DMS153 treated with DMSO at 0.1 percent for 48 hours (cell line): ENCODE measurements at regions not wholly inside any gene's neighbourhood (a gene's known extent, or its start where the extent isn't known, plus 50 kb on each side); places are given as distances from the start of the nearest gene placed in this dataset.

ENCODE experiments used
- DNase-seq: peaks from one replicate; lab custom pipeline; 2025; ENCODE audit not compliant: unreplicated experiment; lab: John Stamatoyannopoulos, UW

- DNase-seq: no peak
Measured at GRCh38 chr1:244974550-244974949, 110.2 kb upstream of the HNRNPU start.

DNA sequence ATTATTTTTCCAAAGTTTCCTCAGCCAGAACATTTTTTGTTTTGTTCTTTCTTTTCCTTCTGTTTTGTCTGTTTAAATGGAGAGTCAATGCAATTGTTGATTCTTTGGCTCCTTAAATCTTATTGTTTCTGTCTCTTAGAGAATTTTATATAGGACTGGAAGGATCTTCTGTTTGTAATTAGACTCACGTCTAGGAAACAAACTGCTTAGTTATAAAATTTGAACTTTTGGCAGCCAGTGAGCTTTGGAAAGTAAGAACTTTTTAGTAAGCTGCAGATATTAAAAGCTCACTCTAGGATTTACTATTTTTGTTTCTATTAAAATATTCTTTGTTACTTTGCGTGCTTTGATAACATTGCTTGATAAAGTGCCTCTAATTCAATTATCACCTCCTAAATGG, 109.8 kb upstream of the HNRNPU start:
- no peak for DNase-seq

- DNase-seq: no peak
Measured at GRCh38 chr1:244971552-244972216, 107.3 kb upstream of the HNRNPU start.

DNA sequence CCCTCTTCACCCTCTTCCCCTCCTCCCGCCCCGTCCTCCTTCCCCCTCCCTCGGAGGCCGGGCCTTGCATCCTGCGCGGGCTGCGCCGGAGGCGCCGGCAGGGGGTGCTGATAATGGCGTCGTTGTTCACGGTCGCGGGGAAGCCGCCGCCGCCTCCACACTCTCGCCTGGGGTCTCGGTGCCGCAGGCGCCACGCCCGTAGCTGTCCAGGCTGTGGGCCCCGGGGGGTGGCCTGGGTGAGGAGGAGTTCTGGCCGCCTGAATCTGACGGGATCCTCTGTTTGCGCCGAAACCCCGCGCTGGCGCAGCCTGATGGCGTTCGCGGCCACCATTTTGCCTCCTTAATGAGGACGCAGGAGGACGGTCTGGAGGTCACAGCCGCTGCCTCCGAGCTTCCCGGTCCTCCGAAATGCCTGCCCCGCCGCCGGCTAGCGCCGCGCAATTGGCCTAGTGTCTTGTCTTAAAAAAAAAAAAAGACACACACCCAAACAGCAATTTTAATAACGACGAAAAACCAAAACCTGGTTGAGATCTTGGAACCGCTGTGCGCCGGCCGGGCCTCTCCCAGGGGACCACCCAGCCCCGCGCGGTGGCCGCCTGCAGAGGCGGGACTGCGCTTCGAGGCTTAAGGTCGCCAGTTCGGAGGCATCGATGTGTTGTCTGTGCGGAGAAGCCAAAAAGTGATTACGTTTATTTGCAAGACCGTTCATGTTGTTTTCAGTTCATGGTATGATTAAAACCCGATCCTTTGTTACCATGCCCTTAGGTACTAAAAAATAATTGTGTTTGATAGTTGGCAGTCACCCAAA, 106.6 kb upstream of the HNRNPU start:
- DNase-seq: peak; percentile 94

GRCh38 chr1:244970236-244970743, 105.9 kb upstream of the HNRNPU start:
- peak; percentile 90 for DNase-seq

- peak; percentile 91 for DNase-seq
Measured at GRCh38 chr1:244969355-244970235, 105.3 kb upstream of the HNRNPU start.

DNA sequence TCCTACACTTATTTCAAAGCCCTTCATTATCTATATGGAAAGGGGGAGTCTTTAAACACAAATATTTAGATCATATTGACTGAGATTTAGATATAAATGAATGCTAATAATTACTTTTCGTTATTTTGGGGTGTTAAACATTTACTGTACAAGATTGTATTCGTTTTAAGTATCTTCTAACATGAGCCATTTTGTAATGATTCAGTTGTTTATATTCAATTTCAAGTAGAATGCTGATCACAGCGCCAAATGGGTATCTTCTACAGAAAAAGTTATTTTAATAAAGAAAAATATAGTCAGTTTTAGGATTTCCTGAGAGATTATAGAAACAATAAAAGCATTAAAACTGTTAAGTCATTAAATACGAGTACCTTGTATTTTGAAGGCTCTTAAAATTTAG, 104.5 kb upstream of the HNRNPU start:
- no peak for DNase-seq

GRCh38 chr1:244968471-244968871, 104.1 kb upstream of the HNRNPU start:
- no peak for DNase-seq

DNA sequence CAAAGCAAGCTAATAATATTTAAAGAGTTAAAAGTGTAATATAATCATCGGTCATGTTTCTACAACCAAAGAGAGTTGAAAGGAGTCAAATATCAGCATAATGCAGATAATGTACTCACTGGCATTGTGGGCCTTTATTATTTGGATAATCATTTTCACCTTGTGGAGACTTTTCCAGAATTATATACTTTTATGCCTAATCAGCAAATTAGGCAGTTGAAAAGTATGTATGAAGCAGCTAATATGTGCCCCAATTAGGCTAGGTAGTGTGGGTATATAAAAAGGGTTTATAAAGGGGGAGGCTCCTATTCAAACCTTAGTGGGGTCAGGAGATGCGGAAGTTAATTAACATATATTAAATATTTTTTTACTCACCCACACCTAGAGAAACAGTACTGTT, 102.8 kb upstream of the HNRNPU start:
- no peak for DNase-seq

GRCh38 chr1:244965185-244966030, 101.1 kb upstream of the HNRNPU start:
- no peak for DNase-seq

DNA sequence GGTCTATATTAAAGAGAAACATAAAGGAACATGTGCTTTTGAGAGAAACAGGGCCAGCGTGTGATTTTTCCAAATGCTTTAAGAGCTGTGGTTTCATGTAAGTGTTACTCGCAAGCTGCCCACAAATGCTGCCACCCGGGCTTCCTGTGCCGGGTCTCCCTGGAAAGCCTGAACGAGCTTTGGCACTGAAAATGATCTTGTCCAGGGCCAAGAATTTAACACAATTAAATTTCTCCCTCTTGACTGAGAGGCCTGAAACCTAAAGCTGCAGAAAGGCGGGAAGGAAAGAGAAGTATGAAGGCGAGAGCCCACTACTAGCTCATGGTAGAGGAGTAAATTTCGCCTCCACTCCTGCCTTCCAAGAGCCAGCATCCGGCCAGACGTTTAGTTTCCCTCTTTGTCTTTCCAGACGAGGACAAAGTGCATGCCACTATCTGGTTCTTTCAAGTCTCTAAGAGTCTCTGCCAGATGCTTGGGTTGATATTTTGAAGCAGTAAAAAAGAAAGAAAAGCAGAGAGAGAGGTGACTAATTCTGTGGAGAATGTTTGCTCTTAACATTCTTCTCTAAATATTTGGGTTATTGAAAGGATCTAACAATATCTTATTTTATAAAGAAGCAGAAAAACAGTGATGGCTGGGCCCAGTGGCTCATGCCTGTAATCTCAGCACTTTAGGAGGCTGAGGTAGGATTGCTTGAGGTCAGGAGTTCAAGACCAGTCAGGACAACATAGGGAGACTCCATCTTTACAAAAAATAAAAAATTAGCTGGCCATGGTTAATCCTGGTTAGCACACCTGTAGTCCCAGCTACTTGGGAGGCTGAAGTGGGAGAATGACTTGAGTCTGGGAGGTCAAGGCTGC, 100.0 kb upstream of the HNRNPU start:
- peak; percentile 75 for DNase-seq

- DNase-seq: no peak
Measured at GRCh38 chr1:244963231-244963826, 99.0 kb upstream of the HNRNPU start.

DNA sequence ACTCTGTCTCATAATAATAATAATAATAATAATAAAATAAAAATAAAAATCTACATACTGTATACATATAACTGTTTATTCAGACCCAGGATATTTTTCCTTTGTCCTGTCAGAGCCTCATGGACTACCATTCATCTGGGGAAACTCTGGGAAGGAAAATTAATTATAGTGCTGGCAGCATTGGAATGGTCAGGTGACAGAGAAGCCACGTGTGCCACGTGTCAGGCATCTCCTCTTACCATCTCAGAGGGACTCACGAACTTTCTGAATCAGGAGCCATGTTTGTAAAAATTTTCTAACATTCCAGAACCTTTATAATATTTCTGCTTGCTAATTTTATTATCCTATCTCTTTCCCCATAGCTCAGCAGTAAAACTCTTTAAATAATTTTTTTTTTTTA, 97.8 kb upstream of the HNRNPU start:
- no peak for DNase-seq

GRCh38 chr1:244960904-244961303, 96.6 kb upstream of the HNRNPU start:
- no peak for DNase-seq

- DNase-seq: no peak
Measured at GRCh38 chr1:244958593-244958992, 94.2 kb upstream of the HNRNPU start.

- DNase-seq: no peak
Measured at GRCh38 chr1:244957525-244957924, 93.2 kb upstream of the HNRNPU start.

DNA sequence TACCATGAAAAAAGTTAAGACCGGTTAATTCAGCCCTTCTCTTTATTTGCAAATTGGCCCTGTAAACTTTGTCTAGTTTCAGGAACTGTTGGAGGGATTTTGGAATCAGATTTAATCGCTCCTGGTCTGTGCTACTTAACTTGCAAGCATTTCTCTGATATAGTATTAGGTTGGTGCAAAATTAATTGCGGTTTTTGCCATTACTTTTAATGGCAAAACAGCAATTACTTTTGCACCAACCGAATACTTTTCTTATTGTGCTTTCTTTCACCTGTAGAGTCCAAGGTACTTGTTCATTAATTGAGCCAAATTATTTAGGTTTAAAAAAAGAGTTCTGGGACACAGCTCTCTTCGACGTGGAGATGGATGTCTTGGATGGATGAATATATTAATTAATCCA, 92.8 kb upstream of the HNRNPU start:
- DNase-seq: no peak

DNA sequence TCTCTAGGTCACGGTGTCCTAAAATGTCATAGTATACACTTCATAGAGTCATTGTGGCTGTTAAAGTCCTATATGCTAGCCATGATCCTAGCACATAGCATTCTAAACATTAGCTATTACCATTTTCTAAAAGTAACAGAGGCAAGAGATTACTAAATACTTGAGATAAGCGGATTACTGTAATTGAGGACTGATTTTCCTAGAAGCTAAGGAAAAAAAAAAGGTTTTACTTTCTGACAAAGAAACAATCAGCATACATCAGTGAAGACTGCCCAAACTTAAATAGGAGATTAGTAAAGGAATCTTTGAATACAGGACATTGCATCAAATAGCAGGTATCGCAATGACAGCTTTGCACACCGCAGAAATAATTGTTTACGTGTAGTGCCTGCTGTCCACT, 91.3 kb upstream of the HNRNPU start:
- no peak for DNase-seq

DNA sequence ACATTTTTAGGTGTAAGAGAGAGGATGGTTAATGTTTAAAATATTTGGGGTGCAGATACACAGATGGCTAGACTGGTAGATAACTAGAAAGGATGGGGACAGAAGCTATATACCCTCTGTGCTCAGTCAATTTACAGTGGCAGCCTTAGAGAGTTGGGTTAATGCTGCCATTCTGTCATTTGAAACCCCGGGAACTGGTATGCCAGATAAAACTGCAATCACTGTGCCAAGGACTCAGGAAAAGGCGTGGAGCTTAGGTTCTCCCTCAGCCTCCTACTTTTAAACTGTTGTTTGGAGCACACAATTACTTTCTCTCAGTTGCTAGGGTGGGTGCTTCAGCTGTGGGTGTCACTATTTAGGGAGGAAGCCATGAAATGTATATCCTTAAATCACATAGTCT, 90.0 kb upstream of the HNRNPU start:
- DNase-seq: no peak
